SU-DHL-6 (cell line): ENCODE measurements at regions not wholly inside any gene's neighbourhood (a gene's known extent, or its start where the extent isn't known, plus 50 kb on each side); places are given as distances from the start of the nearest gene placed in this dataset.

Source experiments
- H2AFZ ChIP-seq: fragments of 200-600 bp; sonication (generic); 2 replicates; pipeline ENCODE4 v1.6.1; 2014; ENCODE audit warnings: low read depth, mild to moderate bottlenecking, moderate library complexity, mixed read lengths, antibody characterized with exemption, low read length; ENCODE audit not compliant: severe bottlenecking
- H3F3A ChIP-seq: fragments of 200-600 bp; shearing (Covaris generic); 2 replicates; pipeline ENCODE4 v1.6.0; 2016; ENCODE audit warnings: antibody characterized with exemption, mild to moderate bottlenecking; ENCODE audit not compliant: insufficient read depth
- H3K27ac ChIP-seq: fragments of 200-600 bp; sonication (generic); 2 replicates; pipeline ENCODE4 v1.5.1; 2016; ENCODE audit warnings: low read depth, mild to moderate bottlenecking, low read length, moderate library complexity, mixed read lengths
- H3K27me3 ChIP-seq: fragments of 200-600 bp; sonication (generic), shearing (Covaris generic); 2 replicates; pipeline ENCODE4 v1.6.0; 2014; ENCODE audit warnings: mild to moderate bottlenecking, low read length
- H3K36me3 ChIP-seq: fragments of 200-600 bp; sonication (generic); 2 replicates; pipeline ENCODE4 v1.6.1; 2014; ENCODE audit warnings: mild to moderate bottlenecking, low read length, mixed read lengths
- H3K4me2 ChIP-seq: fragments of 300-600, 200-600 bp; shearing (Covaris generic), sonication (generic); 2 replicates; pipeline ENCODE4 v1.6.0; 2014; ENCODE audit warnings: low read length, low read depth, mild to moderate bottlenecking; ENCODE audit not compliant: poor library complexity, severe bottlenecking
- H3K4me3 ChIP-seq: fragments of 200-600 bp; sonication (generic); 2 replicates; pipeline ENCODE4 v1.5.1; 2014; ENCODE audit warnings: antibody characterized with exemption, low read length, mild to moderate bottlenecking, mixed read lengths; ENCODE audit not compliant: insufficient read depth, poor library complexity, severe bottlenecking
- H3K79me2 ChIP-seq: fragments of 200-600 bp; sonication (generic); 2 replicates; pipeline ENCODE4 v1.6.1; 2014; ENCODE audit warnings: mild to moderate bottlenecking, low read length, moderate library complexity; ENCODE audit not compliant: insufficient read depth
- H3K9ac ChIP-seq: fragments of 200-600 bp; sonication (generic); 2 replicates; pipeline ENCODE4 v1.7.0; 2014; ENCODE audit warnings: mild to moderate bottlenecking, low read length
- H3K9me2 ChIP-seq: fragments of 200-600 bp; sonication (generic); replicated peaks from 2 replicates; pipeline ENCODE4 v1.6.1; 2014; ENCODE audit warnings: low read length; ENCODE audit not compliant: insufficient read depth
- H3K9me3 ChIP-seq: fragments of 200-600 bp; sonication (generic); 2 replicates; pipeline ENCODE4 v1.6.1; 2014; ENCODE audit warnings: low read length, mixed read lengths; ENCODE audit not compliant: insufficient read depth
- H4K20me1 ChIP-seq: fragments of 200-600 bp; sonication (generic); 2 replicates; pipeline ENCODE4 v1.6.1; 2014; ENCODE audit warnings: low read depth, mild to moderate bottlenecking, antibody characterized with exemption, low read length, moderate library complexity, mixed read lengths
- CTCF ChIP-seq: fragments of 200-600 bp; sonication (generic); IDR thresholded peaks from one replicate; pipeline ENCODE4 v1.5.1; 2017; ENCODE audit warnings: antibody characterized with exemption, mild to moderate bottlenecking, low read length, moderate library complexity; ENCODE audit not compliant: insufficient read depth, poor library complexity, severe bottlenecking
- EZH2phosphoT487 ChIP-seq: fragments of 200-600 bp; sonication (generic), shearing (Covaris generic); conservative IDR thresholded peaks from 2 replicates; pipeline ENCODE4 v1.6.1; 2018; ENCODE audit warnings: mild to moderate bottlenecking, antibody characterized with exemption, low read length, moderate library complexity, mixed read lengths

GRCh38 chr10:36026081-36026480 is 384.0 kb upstream of the FZD8 start:
- Histone ChIP-seq H2AFZ (no peak overlapping the region), H3K36me3 (no peaks in the 10 kb centered on the region), H3K27me3 (no peaks in the 10 kb centered on the region), H3K9ac (no peak overlapping the region), H4K20me1 (no peaks in the 10 kb centered on the region), H3K27ac (no peak overlapping the region), H3K79me2 (no peaks in the 10 kb centered on the region), H3K9me3 (no peaks in the 10 kb centered on the region), H3F3A (no peaks in the 10 kb centered on the region), H3K9me2 (no peaks in the 10 kb centered on the region), H3K4me3 (no peak overlapping the region), H3K4me2 (no peak overlapping the region)
- TF ChIP-seq CTCF, result no peak
- no peak for TF ChIP-seq EZH2phosphoT487

GRCh38 chr10:36023939-36024338 is 381.8 kb upstream of the FZD8 start:
- Histone ChIP-seq H3K9ac (no peak overlapping the region), H3K79me2 (no peaks in the 10 kb centered on the region), H3K4me3 (no peak overlapping the region), H3K9me2 (no peaks in the 10 kb centered on the region), H2AFZ (no peak overlapping the region), H3K27me3 (no peaks in the 10 kb centered on the region), H3K4me2 (no peak overlapping the region), H3K9me3 (no peaks in the 10 kb centered on the region), H4K20me1 (no peaks in the 10 kb centered on the region), H3K36me3 (no peaks in the 10 kb centered on the region), H3F3A (no peaks in the 10 kb centered on the region), H3K27ac (no peak overlapping the region)
- TF ChIP-seq CTCF (no peak), EZH2phosphoT487 (no peak)

- H3K36me3 ChIP-seq, result no peaks in the 10 kb centered on the region
- no peak overlapping the region for H3K4me2 ChIP-seq
- H3K4me3 ChIP-seq, result no peak overlapping the region
- no peak overlapping the region for H2AFZ ChIP-seq
- H3K27me3 ChIP-seq, result no peaks in the 10 kb centered on the region
- no peaks in the 10 kb centered on the region for H3K9me2 ChIP-seq
- no peaks in the 10 kb centered on the region for H3K9me3 ChIP-seq
- no peaks in the 10 kb centered on the region for H4K20me1 ChIP-seq
- no peak for TF ChIP-seq EZH2phosphoT487
- no peak for TF ChIP-seq CTCF
- no peaks in the 10 kb centered on the region for H3K79me2 ChIP-seq
- H3K27ac ChIP-seq, result no peak overlapping the region
- no peaks in the 10 kb centered on the region for H3F3A ChIP-seq
- no peak overlapping the region for H3K9ac ChIP-seq
Measured at GRCh38 chr10:36021096-36021495, 379.0 kb upstream of the FZD8 start.

DNA sequence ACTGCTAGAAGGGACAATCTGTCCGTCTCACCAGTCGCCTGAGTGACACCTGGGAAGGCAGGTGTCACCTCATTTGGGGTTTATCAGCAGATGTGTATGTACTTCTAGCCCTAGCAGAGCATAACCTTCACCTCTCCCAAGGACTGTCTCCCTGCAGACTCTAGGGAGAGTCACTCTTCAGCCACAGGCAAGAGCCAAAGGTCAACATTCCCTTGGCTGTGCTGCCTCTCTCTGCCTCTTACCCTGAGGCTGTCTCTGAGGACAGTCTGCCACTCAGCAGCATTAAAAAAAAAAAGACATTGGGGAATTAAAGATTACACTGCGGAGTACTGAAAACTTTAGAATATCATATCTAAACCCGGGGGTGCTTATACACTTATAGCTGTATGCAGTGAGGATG is 377.7 kb upstream of the FZD8 start:
- no peaks in the 10 kb centered on the region for H3K36me3 ChIP-seq
- no peaks in the 10 kb centered on the region for H3K27me3 ChIP-seq
- H2AFZ ChIP-seq, result no peak overlapping the region

More for the DNA sequence above, 377.7 kb upstream of the FZD8 start:
- H3K79me2 ChIP-seq, result no peaks in the 10 kb centered on the region
- H3F3A ChIP-seq, result no peaks in the 10 kb centered on the region
- TF ChIP-seq EZH2phosphoT487 (no peak), CTCF (no peak)
- no peaks in the 10 kb centered on the region for H3K9me2 ChIP-seq
- no peak overlapping the region for H3K4me2 ChIP-seq
- no peak overlapping the region for H3K9ac ChIP-seq
- no peaks in the 10 kb centered on the region for H3K9me3 ChIP-seq
- no peak overlapping the region for H3K4me3 ChIP-seq
- H3K27ac ChIP-seq, result no peak overlapping the region
- no peaks in the 10 kb centered on the region for H4K20me1 ChIP-seq
